HCT116 (cell line): ENCODE measurements at regions not wholly inside any gene's neighbourhood (a gene's known extent, or its start where the extent isn't known, plus 50 kb on each side); places are given as distances from the start of the nearest gene placed in this dataset.

Experiments used
- ATAC-seq: fragments of 200-7000 bp; cut with Tn5 transposase; 2 replicates; pipeline ENCODE4 v1.9.1; 2020; ENCODE audit warnings: mild to moderate bottlenecking, moderate library complexity
- BruUV-seq: library from RNA; stranded (reverse); fragments of 400-500 nt; replicated peaks from 2 replicates; lab custom pipeline; 2021; lab: Mats Ljungman, UMichigan
- CTCF ChIA-PET: fragments of 300-600 bp; sonication (Branson Sonifier 250); formaldehyde crosslinking; loops from one replicate; lab custom pipeline; 2021; ENCODE audit warnings: antibody characterized with exemption; lab: Charles Lee
- POLR2A ChIA-PET: fragments of 300-600, 350-600 bp; sonication (Branson Sonifier 250); formaldehyde crosslinking; loops from one replicate; lab custom pipeline; 2021; ENCODE audit warnings: antibody characterized with exemption; lab: Charles Lee
- RAD21 ChIA-PET, 2 experiments: fragments of 300-600 bp; sonication (Branson Sonifier 250); formaldehyde crosslinking; loops; one replicate each; lab custom pipeline; 2023; ENCODE audit warnings: low total read pairs in 2 of 2; ENCODE audit not compliant: uncharacterized antibody in 2 of 2, unreplicated experiment in 2 of 2, low non-redundant PET in 1 of 2; lab: Charles Lee
- DNase-seq: peaks from one replicate; pipeline ENCODE4 v3.0.0-alpha.2; 2010; ENCODE audit warnings: low read depth, low spot score
- H2AFZ ChIP-seq: fragments of 200-600 bp; shearing (Covaris generic), sonication (generic); 2 replicates; pipeline ENCODE4 v1.6.1; 2017; ENCODE audit warnings: low read depth, mixed run types, mixed read lengths, antibody characterized with exemption, low read length; ENCODE audit not compliant: poor library complexity, severe bottlenecking
- H3K27ac ChIP-seq: 2 replicates; pipeline ENCODE4 v1.5.1; 2012; ENCODE audit warnings: low read depth, low read length
- H3K27me3 ChIP-seq: fragments of 200-600 bp; sonication (generic); 2 replicates; pipeline ENCODE4 v1.6.1; 2016; ENCODE audit warnings: mixed run types, low read length, mixed read lengths; ENCODE audit not compliant: insufficient read depth
- H3K36me3 ChIP-seq, 2 experiments: fragments of 200-500 bp in 1 of 2; fragments of 200-600 bp in 1 of 2; sonication (Bioruptor generic) in 1 of 2; sonication (generic) in 1 of 2; 2 replicates each; pipeline versions ENCODE4 v1.5.1 to v1.6.1; 2014 to 2016; ENCODE audit warnings: low read length in 2 of 2, inconsistent platforms in 1 of 2, mixed read lengths in 1 of 2, mixed run types in 1 of 2; ENCODE audit not compliant: insufficient read depth in 2 of 2, control insufficient read depth in 1 of 2
- H3K4me1 ChIP-seq, 2 experiments: fragments of 200-600 bp in 1 of 2; sonication (generic) in 1 of 2; 2 replicates each; pipeline versions ENCODE4 v1.5.1 to v1.6.1; 2012 to 2017; ENCODE audit warnings: low read length in 2 of 2, inconsistent platforms in 1 of 2, mild to moderate bottlenecking in 1 of 2, mixed read lengths in 1 of 2, mixed run types in 1 of 2, moderate library complexity in 1 of 2; ENCODE audit not compliant: insufficient read depth in 2 of 2, control insufficient read depth in 1 of 2
- H3K4me2 ChIP-seq: fragments of 200-600 bp; sonication (generic); 2 replicates; pipeline ENCODE4 v1.6.1; 2017; ENCODE audit warnings: mixed run types, low read length, mixed read lengths
- H3K4me3 ChIP-seq, 2 experiments: fragments of 200-600 bp in 1 of 2; sonication (generic) in 1 of 2; replicated peaks in 1 of 2; 2 replicates each; pipeline ENCODE4 v1.5.1; 2011 to 2016; ENCODE audit warnings: low read length in 2 of 2, control low read depth in 1 of 2, low read depth in 1 of 2, mild to moderate bottlenecking in 1 of 2, mixed read lengths in 1 of 2, mixed run types in 1 of 2
- H3K79me2 ChIP-seq: fragments of 200-600 bp; sonication (generic); 2 replicates; pipeline ENCODE4 v1.6.1; 2017; ENCODE audit warnings: mild to moderate bottlenecking, mixed run types, low read length, moderate library complexity, mixed read lengths; ENCODE audit not compliant: insufficient read depth
- H3K9ac ChIP-seq: fragments of 200-600 bp; sonication (generic); 2 replicates; pipeline ENCODE4 v1.6.1; 2016; ENCODE audit warnings: low read length, mixed read lengths
- H3K9me2 ChIP-seq: fragments of 200-600 bp; sonication (generic), shearing (Covaris generic); 2 replicates; pipeline ENCODE4 v1.6.1; 2017; ENCODE audit warnings: mixed run types, mild to moderate bottlenecking, moderate library complexity; ENCODE audit not compliant: insufficient read depth
- H3K9me3 ChIP-seq, 2 experiments: fragments of 200-500 bp in 1 of 2; fragments of 200-600 bp in 1 of 2; sonication (Bioruptor generic) in 1 of 2; sonication (generic) in 1 of 2; 2 replicates each; pipeline ENCODE4 v1.6.1; 2014 to 2017; ENCODE audit warnings: low read length in 2 of 2, mixed read lengths in 2 of 2, inconsistent platforms in 1 of 2, low read depth in 1 of 2, mild to moderate bottlenecking in 1 of 2, mixed run types in 1 of 2, moderate library complexity in 1 of 2; ENCODE audit not compliant: control insufficient read depth in 1 of 2, insufficient read depth in 1 of 2
- H4K20me1 ChIP-seq: fragments of 200-600 bp; sonication (generic), shearing (Covaris generic); 2 replicates; pipeline ENCODE4 v1.6.1; 2017; ENCODE audit warnings: mixed run types, mild to moderate bottlenecking, moderate library complexity; ENCODE audit not compliant: insufficient read depth
- EGR1 ChIP-seq: IDR thresholded peaks from 2 replicates; pipeline ENCODE4 v1.6.1; 2012; ENCODE audit warnings: low read depth
- ELF1 ChIP-seq: IDR thresholded peaks from 2 replicates; pipeline ENCODE4 v1.6.1; 2012; ENCODE audit warnings: low read depth, borderline replicate concordance
- FOSL1 ChIP-seq: IDR thresholded peaks from 2 replicates; pipeline ENCODE4 v1.6.1; 2012; ENCODE audit warnings: low read depth
- POLR2AphosphoS5 ChIP-seq: IDR thresholded peaks from 2 replicates; pipeline ENCODE4 v1.6.1; 2011; ENCODE audit warnings: mild to moderate bottlenecking, low read depth, low read length, moderate library complexity
- TCF7L2 ChIP-seq: IDR thresholded peaks from 2 replicates; pipeline ENCODE4 v1.7.0; 2011; ENCODE audit warnings: borderline replicate concordance, inconsistent platforms; ENCODE audit not compliant: insufficient read depth, insufficient read length; ENCODE audit errors: extremely low read depth
- YY1 ChIP-seq: IDR thresholded peaks from 2 replicates; pipeline ENCODE4 v1.6.1; 2011; ENCODE audit warnings: low read length, low read depth, moderate library complexity, mild to moderate bottlenecking; ENCODE audit not compliant: insufficient replicate concordance; ENCODE audit errors: extremely low read depth
- ZNF274 ChIP-seq: fragments of 200-500 bp; sonication (Bioruptor generic); IDR thresholded peaks from 2 replicates; pipeline ENCODE4 v1.6.1; 2014; ENCODE audit warnings: mild to moderate bottlenecking, low read depth, low read length, inconsistent platforms
- intact Hi-C: fragments of 100-400 bp; cut with micrococcal nuclease; formaldehyde crosslinking; loops from 2 replicates; pipeline ENCODE4 v1.10.0; 2022
- TF ChIP-seq, protein P1 (sequence below): IDR thresholded peaks from 2 replicates; pipeline ENCODE4 v1.6.1; 2011; ENCODE audit warnings: mild to moderate bottlenecking, low read length, moderate library complexity; ENCODE audit not compliant: insufficient replicate concordance; ENCODE audit errors: extremely low read depth
- TF ChIP-seq, protein P2 (sequence below): IDR thresholded peaks from 2 replicates; pipeline ENCODE4 v1.6.1; 2012

DNA sequence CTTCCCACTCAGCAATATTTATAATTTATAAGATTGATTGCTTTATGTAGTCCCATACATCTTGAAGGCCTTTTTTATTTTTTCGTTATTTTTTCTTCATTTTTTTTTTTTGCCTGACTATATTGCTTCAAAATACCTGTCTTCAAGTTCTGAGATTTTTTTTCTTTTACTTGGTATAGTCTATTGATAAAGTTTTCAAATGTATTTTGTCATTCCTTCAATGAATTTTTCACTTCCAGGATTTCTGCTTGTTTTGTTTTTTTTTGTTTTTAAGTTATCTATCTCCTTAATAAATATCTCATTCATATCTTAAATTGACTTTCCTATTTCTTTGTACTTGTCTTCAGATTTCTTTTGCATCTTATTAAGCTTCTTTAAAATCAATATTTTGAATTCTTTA lies 905.6 kb upstream of the CDH6 start:
- POLR2A ChIA-PET = no interaction called here
- Histone ChIP-seq H3K27ac (no peak overlapping the region), H2AFZ (no peak overlapping the region), H3K79me2 (no peaks in the 10 kb centered on the region), H3K9me3 (peaks cover 0 to 14% of the 10 kb centered on the region in 2 experiments; a peak in 2 of 4 replicates), H4K20me1 (no peaks in the 10 kb centered on the region), H3K9ac (no peak overlapping the region), H3K27me3 (no peaks in the 10 kb centered on the region), H3K4me1 (no peaks in the 10 kb centered on the region), H3K4me3 (no peak overlapping the region), H3K9me2 (no peaks in the 10 kb centered on the region), H3K4me2 (no peak overlapping the region)
- DNase-seq = no peak
- RAD21 ChIA-PET = no interaction called here
- BruUV-seq = no TSS peak
- CTCF ChIA-PET = no interaction called here
- intact Hi-C loops = no loop called here
- no peak for TF ChIP-seq FOSL1
- TF ChIP-seq, all 23 proteins: peak for 0
- no peaks in the 10 kb centered on the region for H3K36me3 ChIP-seq
- ATAC-seq = no peak

DNA sequence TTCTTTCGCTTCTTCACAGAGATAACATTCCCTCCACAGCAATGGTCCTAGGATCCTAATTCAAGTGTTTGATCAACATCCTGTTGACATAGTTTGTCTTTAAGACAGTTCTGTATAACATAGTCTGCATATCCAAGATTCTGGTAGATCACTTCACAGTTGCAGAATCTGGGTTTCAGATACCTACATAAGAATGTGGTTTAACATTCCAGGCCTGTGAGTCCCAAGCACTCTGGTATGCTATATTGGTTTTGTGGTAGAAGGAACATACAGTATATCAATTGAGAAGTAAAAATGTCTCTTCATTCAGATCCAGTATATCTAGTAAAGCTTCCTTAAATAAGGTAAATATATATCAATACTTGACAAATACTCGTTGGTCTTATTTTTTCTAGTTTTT lies 914.2 kb upstream of the CDH6 start:
- H3K4me1 ChIP-seq = no peaks in the 10 kb centered on the region
- ATAC-seq (no peak), DNase-seq (no peak)
- H3K4me2 ChIP-seq = no peak overlapping the region
- H3K27ac ChIP-seq = no peak overlapping the region
- H3K36me3 ChIP-seq = no peaks in the 10 kb centered on the region
- POLR2A ChIA-PET = no interaction called here
- H3K79me2 ChIP-seq = no peaks in the 10 kb centered on the region
- H3K4me3 ChIP-seq = no peak overlapping the region
- RAD21 ChIA-PET = no interaction called here
- no peaks in the 10 kb centered on the region for H3K9me2 ChIP-seq
- CTCF ChIA-PET = no interaction called here
- no peaks in the 10 kb centered on the region for H3K27me3 ChIP-seq
- intact Hi-C loops = no loop called here
- H3K9me3 ChIP-seq = peaks cover 15 to 17% of the 10 kb centered on the region in 2 experiments; a peak in 2 of 4 replicates
- no peaks in the 10 kb centered on the region for H4K20me1 ChIP-seq
- no TSS peak for BruUV-seq
- no peak overlapping the region for H2AFZ ChIP-seq
- TF ChIP-seq ELF1 (no peak), EGR1 (no peak), TCF7L2 (no peak), ZNF274 (no peak), POLR2AphosphoS5 (no peak), YY1 (no peak)
- TF ChIP-seq, protein P1, sequence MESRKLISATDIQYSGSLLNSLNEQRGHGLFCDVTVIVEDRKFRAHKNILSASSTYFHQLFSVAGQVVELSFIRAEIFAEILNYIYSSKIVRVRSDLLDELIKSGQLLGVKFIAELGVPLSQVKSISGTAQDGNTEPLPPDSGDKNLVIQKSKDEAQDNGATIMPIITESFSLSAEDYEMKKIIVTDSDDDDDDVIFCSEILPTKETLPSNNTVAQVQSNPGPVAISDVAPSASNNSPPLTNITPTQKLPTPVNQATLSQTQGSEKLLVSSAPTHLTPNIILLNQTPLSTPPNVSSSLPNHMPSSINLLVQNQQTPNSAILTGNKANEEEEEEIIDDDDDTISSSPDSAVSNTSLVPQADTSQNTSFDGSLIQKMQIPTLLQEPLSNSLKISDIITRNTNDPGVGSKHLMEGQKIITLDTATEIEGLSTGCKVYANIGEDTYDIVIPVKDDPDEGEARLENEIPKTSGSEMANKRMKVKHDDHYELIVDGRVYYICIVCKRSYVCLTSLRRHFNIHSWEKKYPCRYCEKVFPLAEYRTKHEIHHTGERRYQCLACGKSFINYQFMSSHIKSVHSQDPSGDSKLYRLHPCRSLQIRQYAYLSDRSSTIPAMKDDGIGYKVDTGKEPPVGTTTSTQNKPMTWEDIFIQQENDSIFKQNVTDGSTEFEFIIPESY = no peak
- TF ChIP-seq, protein P2, sequence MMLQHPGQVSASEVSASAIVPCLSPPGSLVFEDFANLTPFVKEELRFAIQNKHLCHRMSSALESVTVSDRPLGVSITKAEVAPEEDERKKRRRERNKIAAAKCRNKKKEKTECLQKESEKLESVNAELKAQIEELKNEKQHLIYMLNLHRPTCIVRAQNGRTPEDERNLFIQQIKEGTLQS = no peak
- H3K9ac ChIP-seq = no peak overlapping the region
